Liver (tissue), 8 donors: ENCODE measurements at regions not wholly inside any gene's neighbourhood (a gene's known extent, or its start where the extent isn't known, plus 50 kb on each side); places are given as distances from the start of the nearest gene placed in this dataset.

Source experiments
- DNase-seq: peaks from one replicate; pipeline ENCODE4 v3.0.0-alpha.2; 2017; ENCODE audit warnings: low spot score
- H3K27ac ChIP-seq, 2 donors: one replicate each; pipeline ENCODE4 v1.7.0; 2013; ENCODE audit warnings: inconsistent platforms in 2 of 2, low read length in 2 of 2, control low read depth in 1 of 2, low read depth in 1 of 2, mild to moderate bottlenecking in 1 of 2
- H3K27me3 ChIP-seq, 4 donors: one replicate each; pipeline versions ENCODE4 v1.6.1 to v1.7.0; 2013; ENCODE audit warnings: low read length in 3 of 4, inconsistent platforms in 1 of 4, mild to moderate bottlenecking in 1 of 4, moderate library complexity in 1 of 4; ENCODE audit not compliant: control insufficient read depth in 4 of 4, insufficient read depth in 4 of 4
- H3K36me3 ChIP-seq, 4 donors: one replicate each; pipeline versions ENCODE4 v1.6.1 to v1.7.0; 2013; ENCODE audit warnings: low read length in 3 of 4, mild to moderate bottlenecking in 3 of 4, low read depth in 1 of 4, moderate library complexity in 1 of 4; ENCODE audit not compliant: control insufficient read depth in 4 of 4, insufficient read depth in 3 of 4
- H3K4me1 ChIP-seq, 4 donors: one replicate each; pipeline versions ENCODE4 v1.6.1 to v1.7.0; 2013; ENCODE audit warnings: low read length in 3 of 4, mild to moderate bottlenecking in 3 of 4, moderate library complexity in 1 of 4; ENCODE audit not compliant: control insufficient read depth in 4 of 4, insufficient read depth in 4 of 4
- H3K4me3 ChIP-seq, 3 donors: one replicate each; pipeline versions ENCODE4 v1.6.1 to v1.7.0; 2013; ENCODE audit warnings: low read length in 3 of 3, control low read depth in 1 of 3, low read depth in 1 of 3, mild to moderate bottlenecking in 1 of 3
- H3K9ac ChIP-seq, 2 donors: one replicate each; pipeline ENCODE4 v1.7.0; 2013; ENCODE audit warnings: low read length in 2 of 2, mild to moderate bottlenecking in 2 of 2, moderate library complexity in 2 of 2, control low read depth in 1 of 2, low read depth in 1 of 2
- H3K9me3 ChIP-seq, 4 donors: one replicate each; pipeline versions ENCODE4 v1.6.1 to v1.7.0; 2013; ENCODE audit warnings: low read length in 3 of 4; ENCODE audit not compliant: control insufficient read depth in 4 of 4
- EGR1 ChIP-seq, 2 donors: IDR thresholded peaks; 2 replicates each; pipeline ENCODE4 v1.6.1; 2016 to 2018; ENCODE audit warnings: antibody characterized with exemption in 2 of 2, low read depth in 2 of 2
- FOXA2 ChIP-seq: IDR thresholded peaks from 2 replicates; pipeline ENCODE4 v1.6.1; 2016; ENCODE audit warnings: antibody characterized with exemption
- GABPA ChIP-seq, 2 donors: IDR thresholded peaks in 1 of 2; conservative IDR thresholded peaks in 1 of 2; 2 replicates each; pipeline ENCODE4 v1.6.1; 2016; ENCODE audit warnings: antibody characterized with exemption in 2 of 2, mild to moderate bottlenecking in 1 of 2, moderate library complexity in 1 of 2
- HNF4A ChIP-seq, 2 donors: conservative IDR thresholded peaks; 2 replicates each; pipeline ENCODE4 v1.6.1; 2016; ENCODE audit warnings: antibody characterized with exemption in 2 of 2, mild to moderate bottlenecking in 2 of 2
- HNF4G ChIP-seq: IDR thresholded peaks from 2 replicates; pipeline ENCODE4 v1.6.1; 2016; ENCODE audit warnings: antibody characterized with exemption
- JUND ChIP-seq, 2 donors: IDR thresholded peaks; 2 replicates each; pipeline ENCODE4 v1.6.1; 2016; ENCODE audit warnings: antibody characterized with exemption in 2 of 2
- RAD21 ChIP-seq, 2 donors: IDR thresholded peaks; 2 replicates each; pipeline ENCODE4 v1.6.1; 2016; ENCODE audit warnings: antibody characterized with exemption in 2 of 2, mild to moderate bottlenecking in 2 of 2
- SP1 ChIP-seq: IDR thresholded peaks from 2 replicates; pipeline ENCODE4 v1.6.1; 2018; ENCODE audit warnings: antibody characterized with exemption, mild to moderate bottlenecking
- TAF1 ChIP-seq: conservative IDR thresholded peaks from 2 replicates; pipeline ENCODE4 v1.6.1; 2016; ENCODE audit warnings: antibody characterized with exemption, mild to moderate bottlenecking
- YY1 ChIP-seq: IDR thresholded peaks from 2 replicates; pipeline ENCODE4 v1.6.1; 2016; ENCODE audit warnings: antibody characterized with exemption, mild to moderate bottlenecking
- WGBS: extraction: QIAGEN DNeasy Blood & Tissue Kit; methylation state at CpG from one replicate; pipeline ENCODE4 v1.1.7; 2013; 5-methylcytosine and 5-hydroxymethylcytosine counted together
- TF ChIP-seq, protein P1 (sequence below): IDR thresholded peaks from 2 replicates; pipeline ENCODE4 v1.6.1; 2016; ENCODE audit warnings: antibody characterized with exemption, mild to moderate bottlenecking
- TF ChIP-seq, protein P2 (sequence below): fragments of 150-350 bp; IDR thresholded peaks from 2 replicates; pipeline ENCODE4 v1.5.1; 2017; ENCODE audit warnings: improper control_type of control experiment, low read depth, low read length; ENCODE audit not compliant: missing input control
- TF ChIP-seq, protein P3 (sequence below): IDR thresholded peaks from 2 replicates; pipeline ENCODE4 v1.6.1; 2016; ENCODE audit warnings: antibody characterized with exemption
- TF ChIP-seq, protein P4 (sequence below): IDR thresholded peaks from 2 replicates; pipeline ENCODE4 v1.6.1; 2016; ENCODE audit warnings: antibody characterized with exemption
- donor health status: healthy.
- donor health status: healthy.
- donor health status: healthy.
- donor health status: healthy.
- donor health status: healthy.

DNA sequence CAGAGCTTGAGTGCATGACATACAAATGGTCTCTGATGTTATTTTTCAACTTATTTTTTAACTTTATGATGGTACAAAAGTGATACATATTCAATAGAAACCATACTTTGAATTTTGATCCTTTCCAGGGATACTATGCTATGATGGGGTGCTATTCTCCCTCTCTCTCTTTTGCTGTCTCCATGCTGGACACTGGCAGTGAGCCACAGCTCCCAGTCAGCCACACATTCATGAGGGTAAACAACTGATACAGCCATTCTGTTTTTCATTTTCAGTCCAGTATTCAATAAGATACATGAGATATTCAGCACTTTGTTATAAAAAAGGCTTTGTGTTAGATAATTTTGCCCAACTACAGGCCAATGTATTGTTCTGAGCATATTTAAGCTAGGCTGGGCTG is 859.3 kb upstream of the KLHL29 start:
- Histone ChIP-seq H3K9ac (no peak overlapping the region), H3K9me3 (no peaks in the 10 kb centered on the region), H3K36me3 (no peaks in the 10 kb centered on the region), H3K4me3 (no peak overlapping the region), H3K4me1 (no peaks in the 10 kb centered on the region), H3K27me3 (no peaks in the 10 kb centered on the region), H3K27ac (no peak overlapping the region)
- no peak for DNase-seq
- TF ChIP-seq, protein P1, sequence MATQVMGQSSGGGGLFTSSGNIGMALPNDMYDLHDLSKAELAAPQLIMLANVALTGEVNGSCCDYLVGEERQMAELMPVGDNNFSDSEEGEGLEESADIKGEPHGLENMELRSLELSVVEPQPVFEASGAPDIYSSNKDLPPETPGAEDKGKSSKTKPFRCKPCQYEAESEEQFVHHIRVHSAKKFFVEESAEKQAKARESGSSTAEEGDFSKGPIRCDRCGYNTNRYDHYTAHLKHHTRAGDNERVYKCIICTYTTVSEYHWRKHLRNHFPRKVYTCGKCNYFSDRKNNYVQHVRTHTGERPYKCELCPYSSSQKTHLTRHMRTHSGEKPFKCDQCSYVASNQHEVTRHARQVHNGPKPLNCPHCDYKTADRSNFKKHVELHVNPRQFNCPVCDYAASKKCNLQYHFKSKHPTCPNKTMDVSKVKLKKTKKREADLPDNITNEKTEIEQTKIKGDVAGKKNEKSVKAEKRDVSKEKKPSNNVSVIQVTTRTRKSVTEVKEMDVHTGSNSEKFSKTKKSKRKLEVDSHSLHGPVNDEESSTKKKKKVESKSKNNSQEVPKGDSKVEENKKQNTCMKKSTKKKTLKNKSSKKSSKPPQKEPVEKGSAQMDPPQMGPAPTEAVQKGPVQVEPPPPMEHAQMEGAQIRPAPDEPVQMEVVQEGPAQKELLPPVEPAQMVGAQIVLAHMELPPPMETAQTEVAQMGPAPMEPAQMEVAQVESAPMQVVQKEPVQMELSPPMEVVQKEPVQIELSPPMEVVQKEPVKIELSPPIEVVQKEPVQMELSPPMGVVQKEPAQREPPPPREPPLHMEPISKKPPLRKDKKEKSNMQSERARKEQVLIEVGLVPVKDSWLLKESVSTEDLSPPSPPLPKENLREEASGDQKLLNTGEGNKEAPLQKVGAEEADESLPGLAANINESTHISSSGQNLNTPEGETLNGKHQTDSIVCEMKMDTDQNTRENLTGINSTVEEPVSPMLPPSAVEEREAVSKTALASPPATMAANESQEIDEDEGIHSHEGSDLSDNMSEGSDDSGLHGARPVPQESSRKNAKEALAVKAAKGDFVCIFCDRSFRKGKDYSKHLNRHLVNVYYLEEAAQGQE, result no peak
- TF ChIP-seq, protein P2, sequence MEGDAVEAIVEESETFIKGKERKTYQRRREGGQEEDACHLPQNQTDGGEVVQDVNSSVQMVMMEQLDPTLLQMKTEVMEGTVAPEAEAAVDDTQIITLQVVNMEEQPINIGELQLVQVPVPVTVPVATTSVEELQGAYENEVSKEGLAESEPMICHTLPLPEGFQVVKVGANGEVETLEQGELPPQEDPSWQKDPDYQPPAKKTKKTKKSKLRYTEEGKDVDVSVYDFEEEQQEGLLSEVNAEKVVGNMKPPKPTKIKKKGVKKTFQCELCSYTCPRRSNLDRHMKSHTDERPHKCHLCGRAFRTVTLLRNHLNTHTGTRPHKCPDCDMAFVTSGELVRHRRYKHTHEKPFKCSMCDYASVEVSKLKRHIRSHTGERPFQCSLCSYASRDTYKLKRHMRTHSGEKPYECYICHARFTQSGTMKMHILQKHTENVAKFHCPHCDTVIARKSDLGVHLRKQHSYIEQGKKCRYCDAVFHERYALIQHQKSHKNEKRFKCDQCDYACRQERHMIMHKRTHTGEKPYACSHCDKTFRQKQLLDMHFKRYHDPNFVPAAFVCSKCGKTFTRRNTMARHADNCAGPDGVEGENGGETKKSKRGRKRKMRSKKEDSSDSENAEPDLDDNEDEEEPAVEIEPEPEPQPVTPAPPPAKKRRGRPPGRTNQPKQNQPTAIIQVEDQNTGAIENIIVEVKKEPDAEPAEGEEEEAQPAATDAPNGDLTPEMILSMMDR, result no peak
- TF ChIP-seq TAF1 (no peak), RAD21 (IDR thresholded peaks at IDR 0.05) (no peak)
- TF ChIP-seq, protein P3, sequence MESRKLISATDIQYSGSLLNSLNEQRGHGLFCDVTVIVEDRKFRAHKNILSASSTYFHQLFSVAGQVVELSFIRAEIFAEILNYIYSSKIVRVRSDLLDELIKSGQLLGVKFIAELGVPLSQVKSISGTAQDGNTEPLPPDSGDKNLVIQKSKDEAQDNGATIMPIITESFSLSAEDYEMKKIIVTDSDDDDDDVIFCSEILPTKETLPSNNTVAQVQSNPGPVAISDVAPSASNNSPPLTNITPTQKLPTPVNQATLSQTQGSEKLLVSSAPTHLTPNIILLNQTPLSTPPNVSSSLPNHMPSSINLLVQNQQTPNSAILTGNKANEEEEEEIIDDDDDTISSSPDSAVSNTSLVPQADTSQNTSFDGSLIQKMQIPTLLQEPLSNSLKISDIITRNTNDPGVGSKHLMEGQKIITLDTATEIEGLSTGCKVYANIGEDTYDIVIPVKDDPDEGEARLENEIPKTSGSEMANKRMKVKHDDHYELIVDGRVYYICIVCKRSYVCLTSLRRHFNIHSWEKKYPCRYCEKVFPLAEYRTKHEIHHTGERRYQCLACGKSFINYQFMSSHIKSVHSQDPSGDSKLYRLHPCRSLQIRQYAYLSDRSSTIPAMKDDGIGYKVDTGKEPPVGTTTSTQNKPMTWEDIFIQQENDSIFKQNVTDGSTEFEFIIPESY, result no peak

DNA sequence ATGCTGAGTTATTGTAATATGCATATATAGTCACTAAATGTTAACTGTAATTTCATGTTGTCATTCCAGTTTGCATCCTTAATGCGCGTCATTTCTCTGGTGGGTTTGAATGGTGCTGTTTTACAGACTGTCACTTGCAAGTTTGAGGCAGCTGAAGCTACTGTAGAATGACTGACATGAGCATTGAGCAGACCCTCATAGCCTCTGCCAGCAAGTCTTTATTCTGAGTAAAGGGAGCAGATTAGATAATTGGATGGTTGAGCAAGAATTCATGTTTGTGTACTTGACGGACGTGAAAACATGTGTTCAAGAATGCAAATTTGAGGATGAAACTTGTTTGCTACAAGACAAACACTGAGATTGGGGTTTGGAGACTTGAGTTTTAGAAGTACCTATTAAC is 854.8 kb upstream of the KLHL29 start:
- H3K27me3 ChIP-seq, result no peaks in the 10 kb centered on the region
- no peak overlapping the region for H3K27ac ChIP-seq
- no peak for DNase-seq
- no peak overlapping the region for H3K4me3 ChIP-seq
- H3K4me1 ChIP-seq, result no peaks in the 10 kb centered on the region
- H3K9me3 ChIP-seq, result no peaks in the 10 kb centered on the region
- WGBS, result 79% methylated on average over 4 of the region's 4 CpGs
- H3K9ac ChIP-seq, result no peak overlapping the region
- no peaks in the 10 kb centered on the region for H3K36me3 ChIP-seq
- TF ChIP-seq, protein P3, result no peak
- no peak for TF ChIP-seq SP1
- TF ChIP-seq, protein P1, result no peak
- TF ChIP-seq JUND (IDR thresholded peaks at IDR 0.05), result no peak
- TF ChIP-seq, protein P2, result no peak
- TF ChIP-seq, protein P4, sequence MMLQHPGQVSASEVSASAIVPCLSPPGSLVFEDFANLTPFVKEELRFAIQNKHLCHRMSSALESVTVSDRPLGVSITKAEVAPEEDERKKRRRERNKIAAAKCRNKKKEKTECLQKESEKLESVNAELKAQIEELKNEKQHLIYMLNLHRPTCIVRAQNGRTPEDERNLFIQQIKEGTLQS, result no peak
- TF ChIP-seq HNF4A (conservative IDR thresholded peaks at IDR 0.05), result no peak
- TF ChIP-seq HNF4G, result no peak
- no peak for TF ChIP-seq EGR1 (IDR thresholded peaks at IDR 0.05; ENCODE audit: low read depth in 2 of 2)
- no peak for TF ChIP-seq TAF1
- no peak for TF ChIP-seq FOXA2
- TF ChIP-seq GABPA (IDR thresholded peaks at IDR 0.05 in 1 of 2, conservative IDR thresholded peaks at IDR 0.05 in 1 of 2), result no peak
- no peak for TF ChIP-seq YY1
